HepG2 (cell line): ENCODE measurements at regions not wholly inside any gene's neighbourhood (a gene's known extent, or its start where the extent isn't known, plus 50 kb on each side); places are given as distances from the start of the nearest gene placed in this dataset.
A peak's percentile ranks its signal among the peaks of the same experiment; 100 is the strongest.
"Not testable (repeated sequence)": the region's sequence is repeated elsewhere in the genome, so short reads cannot be mapped to it uniquely, and the experiment has no call there.

Source experiments
- ATAC-seq: fragments of 200-7000 bp; cut with Tn5 transposase; 3 replicates; pipeline ENCODE4 v1.9.1; 2020; ENCODE audit warnings: mild to moderate bottlenecking, moderate library complexity
- BruUV-seq: library from RNA; stranded (reverse); fragments of 400-500 nt; replicated peaks from 2 replicates; lab custom pipeline; 2021; lab: Mats Ljungman, UMichigan
- CTCF ChIA-PET: fragments of 300-600 bp; formaldehyde crosslinking; extraction: SDS; loops from one replicate; lab custom pipeline; 2021; ENCODE audit warnings: low total read pairs, inconsistent platforms, low intra/inter-chr PET ratio; lab: Yijun Ruan, JAX
- POLR2A ChIA-PET: fragments of 350-600 bp; sonication (Branson Sonifier 250); formaldehyde crosslinking; loops from one replicate; lab custom pipeline; 2020; ENCODE audit warnings: antibody characterized with exemption, inconsistent platforms; lab: Yijun Ruan, JAX
- DNase-seq: peaks from one replicate; pipeline ENCODE4 v3.0.0-alpha.2; 2015; ENCODE audit warnings: low spot score
- FAIRE-seq: peaks from 3 replicates; lab custom pipeline; 2011; peaks lifted over from hg19 to GRCh38; lab: Jason Lieb, UNC
- H2AFZ ChIP-seq: one replicate; pipeline ENCODE4 v1.6.1; 2011; ENCODE audit warnings: low read length, inconsistent platforms
- H3K27ac ChIP-seq: fragments of 300-600 bp; 3 replicates; pipeline ENCODE4 v1.8.0; 2011; ENCODE audit warnings: mixed run types, mild to moderate bottlenecking, mixed read lengths, low read length, inconsistent platforms; ENCODE audit not compliant: insufficient read depth; ENCODE audit errors: extremely low read length
- H3K27me3 ChIP-seq, 2 experiments: fragments of 200-600 bp in 1 of 2; 2 replicates in 1 of 2; 3 replicates in 1 of 2; pipeline versions ENCODE4 v1.6.0 to v1.8.0; 2011; ENCODE audit warnings: low read length in 2 of 2, mild to moderate bottlenecking in 2 of 2, moderate library complexity in 2 of 2, inconsistent platforms in 1 of 2; ENCODE audit not compliant: insufficient read depth in 2 of 2, control insufficient read depth in 1 of 2
- H3K36me3 ChIP-seq, 2 experiments: fragments of 200-600 bp in 1 of 2; replicated peaks in 1 of 2; 2 replicates in 1 of 2; 3 replicates in 1 of 2; pipeline versions ENCODE4 v1.5.1 to v1.8.0; 2011; ENCODE audit warnings: low read length in 2 of 2, inconsistent platforms in 1 of 2; ENCODE audit not compliant: insufficient read depth in 2 of 2, control insufficient read depth in 1 of 2
- H3K4me1 ChIP-seq: 2 replicates; pipeline ENCODE4 v1.5.1; 2012; ENCODE audit warnings: low read length, inconsistent platforms; ENCODE audit not compliant: insufficient read depth
- H3K4me2 ChIP-seq: 2 replicates; pipeline ENCODE4 v1.6.0; 2011; ENCODE audit warnings: low read depth, low read length, inconsistent platforms
- H3K4me3 ChIP-seq, 3 experiments: fragments of 200-600 bp in 1 of 3; sonication (generic), shearing (Covaris generic) in 1 of 3; replicated peaks in 1 of 3; 2 replicates each; pipeline ENCODE4 v1.5.1; 2011 to 2016; ENCODE audit warnings: low read length in 3 of 3, inconsistent platforms in 2 of 3, low read depth in 2 of 3, mild to moderate bottlenecking in 2 of 3, control low read depth in 1 of 3, mixed read lengths in 1 of 3; ENCODE audit not compliant: insufficient read depth in 1 of 3
- H3K79me2 ChIP-seq: one replicate; pipeline ENCODE4 v1.6.1; 2011; ENCODE audit warnings: low read length, inconsistent platforms; ENCODE audit not compliant: insufficient read depth
- H3K9ac ChIP-seq: 2 replicates; pipeline ENCODE4 v1.6.0; 2011; ENCODE audit warnings: mild to moderate bottlenecking, low read depth, low read length, inconsistent platforms; ENCODE audit not compliant: insufficient read depth
- H3K9me3 ChIP-seq: 2 replicates; pipeline ENCODE4 v1.5.1; 2012; ENCODE audit warnings: mild to moderate bottlenecking, low read length
- H4K20me1 ChIP-seq: 2 replicates; pipeline ENCODE4 v1.6.0; 2011; ENCODE audit warnings: inconsistent platforms, mild to moderate bottlenecking, low read length, moderate library complexity; ENCODE audit not compliant: insufficient read depth
- BRD4 ChIP-seq: sonication (generic); formaldehyde crosslinking; IDR thresholded peaks from 2 replicates; pipeline ENCODE4 v1.4.0; 2020; ENCODE audit warnings: missing genetic modification reagents
- FOSL2 ChIP-seq: sonication (generic); formaldehyde crosslinking; IDR thresholded peaks from 2 replicates; pipeline ENCODE4 v1.4.0; 2020; ENCODE audit warnings: missing genetic modification reagents
- FOXO1 ChIP-seq: sonication (generic); formaldehyde crosslinking; IDR thresholded peaks from 2 replicates; pipeline ENCODE4 v1.4.0; 2020; ENCODE audit warnings: missing genetic modification reagents
- FOXP1 ChIP-seq, 2 experiments: fragments of 450-650 bp in 1 of 2; IDR thresholded peaks; 2 replicates each; pipeline ENCODE4 v1.6.1; 2017 to 2018; ENCODE audit warnings: antibody characterized with exemption in 1 of 2
- HDAC2 ChIP-seq: sonication (generic); formaldehyde crosslinking; IDR thresholded peaks from 2 replicates; pipeline ENCODE4 v1.4.0; 2020; ENCODE audit warnings: missing genetic modification reagents
- IRF2 ChIP-seq: IDR thresholded peaks from 2 replicates; pipeline ENCODE4 v1.6.1; 2018; ENCODE audit warnings: missing genetic modification reagents, missing compliant biosample characterization
- KAT8 ChIP-seq: IDR thresholded peaks from 2 replicates; pipeline ENCODE4 v1.6.1; 2016; ENCODE audit warnings: missing genetic modification reagents, missing compliant biosample characterization
- MBD4 ChIP-seq: IDR thresholded peaks from 2 replicates; pipeline ENCODE4 v1.6.1; 2012; ENCODE audit warnings: low read length, inconsistent platforms, borderline replicate concordance
- SKI ChIP-seq: fragments of 450-650 bp; IDR thresholded peaks from one replicate; pipeline ENCODE4 v1.6.1; 2018; ENCODE audit warnings: mild to moderate bottlenecking; ENCODE audit not compliant: partially characterized antibody
- SMC3 ChIP-seq: IDR thresholded peaks from 2 replicates; pipeline ENCODE4 v1.6.1; 2011; ENCODE audit warnings: low read length, improper control_type of control experiment
- YEATS2 ChIP-seq: sonication (generic); formaldehyde crosslinking; IDR thresholded peaks from 2 replicates; pipeline ENCODE4 v1.4.0; 2020; ENCODE audit warnings: missing genetic modification reagents, borderline replicate concordance
- ZBTB7B ChIP-seq: sonication (generic); formaldehyde crosslinking; IDR thresholded peaks from 2 replicates; pipeline ENCODE4 v1.4.0; 2020; ENCODE audit warnings: missing genetic modification reagents
- ZNF17 ChIP-seq: sonication (generic); formaldehyde crosslinking; IDR thresholded peaks from 2 replicates; pipeline ENCODE4 v1.5.0; 2020; ENCODE audit warnings: mild to moderate bottlenecking, missing genetic modification reagents
- ZNF670 ChIP-seq: sonication (generic); formaldehyde crosslinking; IDR thresholded peaks from 2 replicates; pipeline ENCODE4 v1.8.0; 2022; ENCODE audit warnings: mild to moderate bottlenecking, missing genetic modification reagents, borderline replicate concordance
- WGBS: methylation state at CpG from one replicate; pipeline ENCODE4 v1.1.6; 2017; ENCODE audit warnings: low lambda C conversion rate; 5-methylcytosine and 5-hydroxymethylcytosine counted together
- in situ Hi-C: cut with HindIII; loops from 2 replicates; pipeline ENCODE4 v1.10.0; 2017; ENCODE audit warnings: low pct_unique_long_range_greater_than_20kb; ENCODE audit not compliant: extremely low pct_ligation_motif_present
- intact Hi-C: fragments of 100-400 bp; cut with micrococcal nuclease; formaldehyde crosslinking; loops from one replicate; pipeline ENCODE4 v1.10.0; 2022; ENCODE audit not compliant: unreplicated experiment
- TF ChIP-seq, protein P1 (sequence below): sonication (generic); formaldehyde crosslinking; conservative IDR thresholded peaks from 2 replicates; pipeline ENCODE4 v1.8.0; 2022; ENCODE audit warnings: mild to moderate bottlenecking, moderate library complexity, missing genetic modification reagents
- TF ChIP-seq, protein P2 (sequence below): sonication (generic); formaldehyde crosslinking; IDR thresholded peaks from 2 replicates; pipeline ENCODE4 v1.4.0; 2020; ENCODE audit warnings: missing genetic modification reagents

DNA sequence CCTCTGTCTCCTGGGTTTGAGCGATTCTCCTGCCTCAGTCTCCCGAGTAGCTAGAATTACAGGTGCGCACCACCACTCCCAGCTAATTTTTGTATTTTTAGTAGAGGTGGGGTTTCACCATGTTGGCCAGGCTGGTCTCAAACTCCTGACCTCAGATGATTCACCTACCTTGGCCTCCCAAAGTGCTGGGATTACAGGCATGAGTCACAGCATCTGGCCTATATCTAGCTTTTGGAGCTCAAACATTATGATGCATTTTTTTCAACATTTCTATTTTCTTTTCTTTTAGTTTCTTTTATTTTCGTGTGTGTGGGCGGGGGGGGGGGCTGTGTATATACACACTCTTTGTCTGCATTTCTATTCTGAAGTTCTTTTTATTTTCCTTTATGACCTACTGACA lies 85.6 kb upstream of the PEG3 start:
- DNase-seq, H3K9me3 ChIP-seq, FAIRE-seq, H3K27me3 ChIP-seq, H3K36me3 ChIP-seq, H3K79me2 ChIP-seq, in situ Hi-C loops: not testable (repeated sequence)
- POLR2A ChIA-PET, result interaction anchor here (1.5 to 2.7 kb wide), 3 partner anchors 8 to 49 kb away, joined by 4 to 17 read pairs (median 16); no protein-coding TSS in a partner anchor
- peaks cover 59% of the 10 kb centered on the region for H3K4me1 ChIP-seq
- TF ChIP-seq FOSL2 (CRISPR knock-in tag), result peak; percentile 76
- TF ChIP-seq, all 625 proteins: peak for 1; not testable (repeated sequence) for 624
- H3K4me3 ChIP-seq, H3K9ac ChIP-seq, CTCF ChIA-PET, H4K20me1 ChIP-seq, intact Hi-C loops, H3K27ac ChIP-seq, H3K4me2 ChIP-seq, ATAC-seq, BruUV-seq, H2AFZ ChIP-seq: not testable (repeated sequence)
- 96% methylated on average over 5 of the region's 5 CpGs for WGBS

DNA sequence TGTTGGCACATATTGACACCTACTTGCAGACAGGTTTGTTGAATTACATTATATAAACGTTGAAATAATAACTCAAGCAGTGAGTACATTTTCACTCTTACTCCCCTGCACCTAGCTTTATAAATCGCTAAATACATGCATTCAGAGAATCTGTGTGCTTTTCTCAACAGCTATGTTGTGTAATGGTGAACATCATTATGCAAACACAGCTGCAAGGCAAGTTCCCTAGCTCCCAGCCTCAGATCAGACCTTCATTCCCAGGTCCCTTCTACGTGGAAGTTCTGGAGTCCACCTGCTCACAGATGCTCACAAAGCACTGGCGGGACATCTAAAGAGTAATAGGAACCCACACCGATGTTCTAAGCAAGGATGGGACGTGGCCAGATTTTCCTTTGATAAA lies 86.8 kb upstream of the PEG3 start:
- POLR2A ChIA-PET, result interaction anchor here (0.6 to 2.7 kb wide), 13 partner anchors 9 to 157 kb away, joined by 3 to 17 read pairs (median 4); no protein-coding TSS in a partner anchor
- in situ Hi-C loops, result no loop called here
- peak overlapping the region; percentile 52 for H3K9ac ChIP-seq
- CTCF ChIA-PET, result no interaction called here
- intact Hi-C loops, result loop anchor here (1.0 kb wide), 1 partner anchor 9 kb away; no protein-coding TSS in a partner anchor
- DNase-seq (peak; percentile 85), ATAC-seq (peak; percentile 83), FAIRE-seq (peak; percentile 82)
- no TSS peak for BruUV-seq
- no peaks in the 10 kb centered on the region for H3K27me3 ChIP-seq
- no peaks in the 10 kb centered on the region for H3K36me3 ChIP-seq
- peak overlapping the region in 1 of 3 experiments; percentile 8; a peak in 1 of 6 replicates for H3K4me3 ChIP-seq
- peaks cover 71% of the 10 kb centered on the region for H3K4me1 ChIP-seq
- H3K79me2 ChIP-seq, result no peaks in the 10 kb centered on the region
- 6% methylated on average over 6 of the region's 6 CpGs for WGBS
- H3K4me2 ChIP-seq, result peak overlapping the region; percentile 44
- H3K27ac ChIP-seq, result peak overlapping the region; percentile 75
- no peaks in the 10 kb centered on the region for H4K20me1 ChIP-seq
- H2AFZ ChIP-seq, result no peak overlapping the region
- H3K9me3 ChIP-seq, result peaks cover 9% of the 10 kb centered on the region; the same call in 1 of the 2 replicates
- TF ChIP-seq ZNF670 (0 out of 2 replicates have a peak, but pooled peaks have one; percentile 14), FOXO1 (CRISPR knock-in tag) (peak; percentile 81), ZNF17 (CRISPR knock-in tag) (no peak), SKI (peak; percentile 9), SMC3 (peak; percentile 21), KAT8 (peak; percentile 17; the same call in 1 of the 2 replicates), MBD4 (peak; percentile 64; the same call in 1 of the 2 replicates), ZBTB7B (CRISPR knock-in tag) (peak; percentile 56; the same call in 1 of the 2 replicates), FOXP1 (IDR thresholded peaks at IDR 0.05) (no peak), FOXP1 (CRISPR knock-in tag; IDR thresholded peaks at IDR 0.05) (peak; percentile 55; the same call in 1 of the 2 replicates), BRD4 (peak; percentile 66; the same call in 1 of the 2 replicates), HDAC2 (peak; percentile 81), YEATS2 (CRISPR knock-in tag) (peak; percentile 44; the same call in 1 of the 2 replicates), IRF2 (peak; percentile 44; the same call in 1 of the 2 replicates)
- TF ChIP-seq, protein P1, sequence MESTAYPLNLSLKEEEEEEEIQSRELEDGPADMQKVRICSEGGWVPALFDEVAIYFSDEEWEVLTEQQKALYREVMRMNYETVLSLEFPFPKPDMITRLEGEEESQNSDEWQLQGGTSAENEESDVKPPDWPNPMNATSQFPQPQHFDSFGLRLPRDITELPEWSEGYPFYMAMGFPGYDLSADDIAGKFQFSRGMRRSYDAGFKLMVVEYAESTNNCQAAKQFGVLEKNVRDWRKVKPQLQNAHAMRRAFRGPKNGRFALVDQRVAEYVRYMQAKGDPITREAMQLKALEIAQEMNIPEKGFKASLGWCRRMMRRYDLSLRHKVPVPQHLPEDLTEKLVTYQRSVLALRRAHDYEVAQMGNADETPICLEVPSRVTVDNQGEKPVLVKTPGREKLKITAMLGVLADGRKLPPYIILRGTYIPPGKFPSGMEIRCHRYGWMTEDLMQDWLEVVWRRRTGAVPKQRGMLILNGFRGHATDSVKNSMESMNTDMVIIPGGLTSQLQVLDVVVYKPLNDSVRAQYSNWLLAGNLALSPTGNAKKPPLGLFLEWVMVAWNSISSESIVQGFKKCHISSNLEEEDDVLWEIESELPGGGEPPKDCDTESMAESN, result 0 out of 2 replicates have a peak, but pooled peaks have one; percentile 49
- TF ChIP-seq, protein P2, sequence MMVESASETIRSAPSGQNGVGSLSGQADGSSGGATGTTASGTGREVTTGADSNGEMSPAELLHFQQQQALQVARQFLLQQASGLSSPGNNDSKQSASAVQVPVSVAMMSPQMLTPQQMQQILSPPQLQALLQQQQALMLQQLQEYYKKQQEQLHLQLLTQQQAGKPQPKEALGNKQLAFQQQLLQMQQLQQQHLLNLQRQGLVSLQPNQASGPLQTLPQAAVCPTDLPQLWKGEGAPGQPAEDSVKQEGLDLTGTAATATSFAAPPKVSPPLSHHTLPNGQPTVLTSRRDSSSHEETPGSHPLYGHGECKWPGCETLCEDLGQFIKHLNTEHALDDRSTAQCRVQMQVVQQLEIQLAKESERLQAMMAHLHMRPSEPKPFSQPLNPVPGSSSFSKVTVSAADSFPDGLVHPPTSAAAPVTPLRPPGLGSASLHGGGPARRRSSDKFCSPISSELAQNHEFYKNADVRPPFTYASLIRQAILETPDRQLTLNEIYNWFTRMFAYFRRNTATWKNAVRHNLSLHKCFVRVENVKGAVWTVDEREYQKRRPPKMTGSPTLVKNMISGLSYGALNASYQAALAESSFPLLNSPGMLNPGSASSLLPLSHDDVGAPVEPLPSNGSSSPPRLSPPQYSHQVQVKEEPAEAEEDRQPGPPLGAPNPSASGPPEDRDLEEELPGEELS (CRISPR knock-in tag), result 0 out of 2 replicates have a peak, but pooled peaks have one; percentile 49
